DND-41 (cell line): ENCODE measurements at regions not wholly inside any gene's neighbourhood (a gene's known extent, or its start where the extent isn't known, plus 50 kb on each side); places are given as distances from the start of the nearest gene placed in this dataset.

Experiments
- EZH2 ChIP-seq: IDR thresholded peaks from 3 replicates; pipeline ENCODE4 v1.6.1; 2012; ENCODE audit warnings: borderline replicate concordance, low read depth, mild to moderate bottlenecking, moderate library complexity, low read length, inconsistent platforms; ENCODE audit not compliant: severe bottlenecking
- TF ChIP-seq, protein P1 (sequence below): IDR thresholded peaks from 2 replicates; pipeline ENCODE4 v1.5.1; 2012; ENCODE audit warnings: borderline replicate concordance, low read length, moderate library complexity, mild to moderate bottlenecking; ENCODE audit not compliant: poor library complexity, severe bottlenecking; ENCODE audit errors: extremely low read depth

DNA sequence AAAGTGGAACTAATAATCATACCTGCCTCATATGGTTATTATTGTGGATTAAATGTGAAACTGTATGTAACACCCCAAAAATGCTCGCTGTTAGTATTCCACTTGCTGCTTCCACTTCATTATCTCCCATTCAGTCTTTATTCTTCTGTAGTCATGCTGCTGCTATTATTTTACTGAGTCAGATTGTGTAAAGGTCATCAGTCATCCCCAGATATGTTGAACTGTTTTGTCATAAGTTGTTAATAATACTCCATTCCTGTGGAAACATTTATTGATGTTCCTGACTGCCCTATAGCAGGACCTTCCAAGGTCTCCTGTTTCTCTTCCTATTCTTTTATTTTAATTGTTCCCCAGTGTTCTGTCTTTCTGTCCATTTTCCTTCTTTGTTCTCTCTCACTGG, 1148.3 kb downstream of the EPHA7 start:
- TF ChIP-seq, protein P1, sequence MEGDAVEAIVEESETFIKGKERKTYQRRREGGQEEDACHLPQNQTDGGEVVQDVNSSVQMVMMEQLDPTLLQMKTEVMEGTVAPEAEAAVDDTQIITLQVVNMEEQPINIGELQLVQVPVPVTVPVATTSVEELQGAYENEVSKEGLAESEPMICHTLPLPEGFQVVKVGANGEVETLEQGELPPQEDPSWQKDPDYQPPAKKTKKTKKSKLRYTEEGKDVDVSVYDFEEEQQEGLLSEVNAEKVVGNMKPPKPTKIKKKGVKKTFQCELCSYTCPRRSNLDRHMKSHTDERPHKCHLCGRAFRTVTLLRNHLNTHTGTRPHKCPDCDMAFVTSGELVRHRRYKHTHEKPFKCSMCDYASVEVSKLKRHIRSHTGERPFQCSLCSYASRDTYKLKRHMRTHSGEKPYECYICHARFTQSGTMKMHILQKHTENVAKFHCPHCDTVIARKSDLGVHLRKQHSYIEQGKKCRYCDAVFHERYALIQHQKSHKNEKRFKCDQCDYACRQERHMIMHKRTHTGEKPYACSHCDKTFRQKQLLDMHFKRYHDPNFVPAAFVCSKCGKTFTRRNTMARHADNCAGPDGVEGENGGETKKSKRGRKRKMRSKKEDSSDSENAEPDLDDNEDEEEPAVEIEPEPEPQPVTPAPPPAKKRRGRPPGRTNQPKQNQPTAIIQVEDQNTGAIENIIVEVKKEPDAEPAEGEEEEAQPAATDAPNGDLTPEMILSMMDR: no peak
- TF ChIP-seq EZH2: no peak
